ENCODE measurements at regions not wholly inside any gene's neighbourhood (a gene's known extent, or its start where the extent isn't known, plus 50 kb on each side); places are given as distances from the start of the nearest gene placed in this dataset.

GRCh38 chr12:5194306-5194705 is 150.6 kb downstream of the KCNA5 start:
- no peak for DNase-seq (ENCODE audit: low read depth in 2 of 3, low spot score in 2 of 3)

- DNase-seq (ENCODE audit: low read depth in 2 of 3, low spot score in 2 of 3) = no peak
These were observed 151.6 kb downstream of the KCNA5 start for GRCh38 chr12:5195244-5195643.

GRCh38 chr12:5195691-5196090 is 152.0 kb downstream of the KCNA5 start:
- peak in 1 of 3 donors; percentile 8 for DNase-seq (ENCODE audit: low read depth in 2 of 3, low spot score in 2 of 3)

GRCh38 chr12:5197131-5197530 is 153.5 kb downstream of the KCNA5 start:
- peak in 2 of 3 donors; percentile 5 to 14 for DNase-seq (ENCODE audit: low read depth in 2 of 3, low spot score in 2 of 3)

- DNase-seq (ENCODE audit: low read depth in 2 of 3, low spot score in 2 of 3) = no peak
These were observed 154.0 kb downstream of the KCNA5 start for GRCh38 chr12:5197656-5198055.

GRCh38 chr12:5200278-5201087 is 156.8 kb downstream of the KCNA5 start:
- DNase-seq (ENCODE audit: low read depth in 2 of 3, low spot score in 2 of 3) = peak in 2 of 3 donors; percentile 68 to 76

- DNase-seq (ENCODE audit: low read depth in 2 of 3, low spot score in 2 of 3) = peak in 2 of 3 donors; percentile 10 to 17
These were observed 158.0 kb downstream of the KCNA5 start for GRCh38 chr12:5201554-5202218.

GRCh38 chr12:5203274-5203673 is 159.6 kb downstream of the KCNA5 start:
- no peak for DNase-seq (ENCODE audit: low read depth in 2 of 3, low spot score in 2 of 3)

GRCh38 chr12:5203720-5204119 is 160.0 kb downstream of the KCNA5 start:
- no peak for DNase-seq (ENCODE audit: low read depth in 2 of 3, low spot score in 2 of 3)

- peak in 2 of 3 donors; percentile 19 to 37 for DNase-seq (ENCODE audit: low read depth in 2 of 3, low spot score in 2 of 3)
These were observed 160.6 kb downstream of the KCNA5 start for GRCh38 chr12:5204271-5204670.

GRCh38 chr12:5204831-5205230 is 161.2 kb downstream of the KCNA5 start:
- no peak for DNase-seq (ENCODE audit: low read depth in 2 of 3, low spot score in 2 of 3)

- DNase-seq (ENCODE audit: low read depth in 2 of 3, low spot score in 2 of 3) = no peak
These were observed 162.9 kb downstream of the KCNA5 start for GRCh38 chr12:5206401-5207175.

GRCh38 chr12:5210179-5210922 is 166.7 kb downstream of the KCNA5 start:
- DNase-seq (ENCODE audit: low read depth in 2 of 3, low spot score in 2 of 3) = no peak

GRCh38 chr12:5210923-5211290 is 167.2 kb downstream of the KCNA5 start:
- no peak for DNase-seq (ENCODE audit: low read depth in 2 of 3, low spot score in 2 of 3)

GRCh38 chr12:5213336-5213735 is 169.7 kb downstream of the KCNA5 start:
- no peak for DNase-seq (ENCODE audit: low read depth in 2 of 3, low spot score in 2 of 3)

- DNase-seq (ENCODE audit: low read depth in 2 of 3, low spot score in 2 of 3) = no peak
These were observed 170.3 kb downstream of the KCNA5 start for GRCh38 chr12:5213990-5214389.

- no peak for DNase-seq (ENCODE audit: low read depth in 2 of 3, low spot score in 2 of 3)
These were observed 174.3 kb downstream of the KCNA5 start for GRCh38 chr12:5217936-5218335.

- DNase-seq (ENCODE audit: low read depth in 2 of 3, low spot score in 2 of 3) = no peak
These were observed 176.4 kb downstream of the KCNA5 start for GRCh38 chr12:5220099-5220498.

- peak in 2 of 3 donors; percentile 54 to 74 for DNase-seq (ENCODE audit: low read depth in 2 of 3, low spot score in 2 of 3)
These were observed 177.2 kb downstream of the KCNA5 start for GRCh38 chr12:5220835-5221234.

GRCh38 chr12:5222011-5222461 is 178.4 kb downstream of the KCNA5 start:
- DNase-seq (ENCODE audit: low read depth in 2 of 3, low spot score in 2 of 3) = no peak

- DNase-seq (ENCODE audit: low read depth in 2 of 3, low spot score in 2 of 3) = no peak
These were observed 179.1 kb downstream of the KCNA5 start for GRCh38 chr12:5222729-5223128.
